ENCODE measurements at regions not wholly inside any gene's neighbourhood (a gene's known extent, or its start where the extent isn't known, plus 50 kb on each side); places are given as distances from the start of the nearest gene placed in this dataset.

- TF ChIP-seq ZNF274 (IDR thresholded peaks at IDR 0.05; ENCODE audit: low read depth, low read length), result no peak
- H3K4me3 ChIP-seq (ENCODE audit: low read length), result no peak overlapping the region
Observed at GRCh38 chr11:45337583-45338360, 51.6 kb upstream of the SYT13 start.

DNA sequence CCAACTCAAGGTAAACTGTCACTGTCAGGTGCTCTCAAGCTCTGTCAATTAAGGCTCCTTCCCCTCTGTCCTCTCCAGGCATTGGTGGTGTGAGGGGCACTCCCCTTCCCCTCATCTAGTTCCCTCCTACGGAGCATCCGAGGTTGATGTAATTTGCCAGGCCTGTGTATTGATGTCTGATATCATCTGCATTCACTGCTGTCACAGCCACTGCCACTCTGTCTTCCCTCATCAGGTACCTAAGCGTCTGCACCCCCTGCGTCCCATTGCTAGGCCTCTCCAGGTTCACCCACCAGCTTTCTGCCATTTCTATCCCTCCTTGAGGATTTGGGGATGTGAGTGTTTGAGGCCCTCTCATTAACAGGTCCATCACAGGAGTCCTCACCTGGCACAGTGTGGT is 50.0 kb upstream of the SYT13 start:
- no peak overlapping the region for H3K4me3 ChIP-seq (ENCODE audit: low read length)
- no peak for TF ChIP-seq ZNF274 (IDR thresholded peaks at IDR 0.05; ENCODE audit: low read depth, low read length)

Measured in GM08714 (cell line).